ENCODE measurements at regions not wholly inside any gene's neighbourhood (a gene's known extent, or its start where the extent isn't known, plus 50 kb on each side); places are given as distances from the start of the nearest gene placed in this dataset.

DNA sequence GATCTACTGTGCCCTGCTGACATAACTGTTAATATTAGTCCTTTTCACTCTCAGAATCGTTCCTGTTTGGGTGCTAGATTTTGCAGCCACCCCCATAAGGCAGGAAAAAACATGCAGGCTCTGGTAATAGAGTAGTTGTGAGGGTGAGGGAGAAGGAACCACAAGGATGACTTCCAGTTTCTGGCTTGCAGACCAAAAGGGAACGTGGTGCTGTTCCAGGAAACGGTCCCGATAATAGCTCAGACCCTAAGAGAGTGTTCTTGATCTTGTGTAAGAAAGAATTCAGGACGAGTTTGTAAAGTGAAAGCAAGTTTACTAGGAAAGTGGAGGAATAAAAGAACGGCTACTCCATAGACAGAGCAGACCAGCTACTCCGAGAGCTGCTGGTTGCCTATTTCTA lies 50.7 kb upstream of the RHOU start:
- no peak for TF ChIP-seq POLR2A (IDR thresholded peaks at IDR 0.05; ENCODE audit: low read depth, low read length)
- TF ChIP-seq TAF1 (IDR thresholded peaks at IDR 0.05; ENCODE audit: low read depth, low read length) = no peak

All from GM12891 (cell line).